Right lobe of liver (tissue), 6 donors: ENCODE measurements at regions not wholly inside any gene's neighbourhood (a gene's known extent, or its start where the extent isn't known, plus 50 kb on each side); places are given as distances from the start of the nearest gene placed in this dataset.
"Not testable (repeated sequence)": the region's sequence is repeated elsewhere in the genome, so short reads cannot be mapped to it uniquely, and the experiment has no call there.

Experiments
- ATAC-seq, 4 donors: fragments of 200-7000 bp; cut with Tn5 transposase; one replicate each; pipeline ENCODE4 v1.9.1; 2020; ENCODE audit warnings: mild to moderate bottlenecking in 4 of 4, moderate library complexity in 4 of 4
- DNase-seq, 3 donors: peaks; one replicate each; pipeline ENCODE4 v3.0.0-alpha.2; 2020
- H3K27ac ChIP-seq, 3 donors: fragments of 200-600 bp; one replicate each; pipeline ENCODE4 v1.8.0; 2022
- H3K27me3 ChIP-seq, 2 donors: fragments of 200-600 bp; one replicate each; pipeline ENCODE4 v1.8.0; 2022
- H3K36me3 ChIP-seq, 4 donors: fragments of 200-600 bp; sonication (generic) in 1 of 4; one replicate each; pipeline versions ENCODE4 v1.5.1 to v1.8.0; 2017 to 2022; ENCODE audit warnings: control low read depth in 1 of 4
- H3K4me1 ChIP-seq, 4 donors: fragments of 200-600 bp; sonication (generic) in 1 of 4; one replicate each; pipeline versions ENCODE4 v1.5.1 to v1.8.0; 2017 to 2022; ENCODE audit warnings: control low read depth in 1 of 4
- H3K4me3 ChIP-seq, 3 donors: fragments of 200-600 bp; one replicate each; pipeline ENCODE4 v1.8.0; 2022
- H3K9me3 ChIP-seq, 4 donors: fragments of 200-600 bp; sonication (generic) in 1 of 4; one replicate each; pipeline versions ENCODE4 v1.5.1 to v1.8.0; 2017 to 2022; ENCODE audit warnings: control low read depth in 1 of 4
- POLR2A ChIP-seq: fragments of 450-650 bp; IDR thresholded peaks from one replicate; pipeline ENCODE4 v1.6.1; 2017; ENCODE audit warnings: antibody characterized with exemption, mild to moderate bottlenecking
- WGBS: methylation state at CpG from one replicate; pipeline ENCODE4 v1.1.6; 2018; ENCODE audit warnings: low coverage, low lambda C conversion rate; ENCODE audit not compliant: insufficient coverage; ENCODE audit errors: missing lambda C conversion rate; 5-methylcytosine and 5-hydroxymethylcytosine counted together
- intact Hi-C, 2 donors: fragments of 100-400 bp; cut with DNase I; formaldehyde crosslinking; loops; one replicate each; pipeline versions ENCODE4 v1.11.2 to v1.14.1; 2022
- TF ChIP-seq, protein P1 (sequence below), 4 donors: fragments of 200-600 bp in 3 of 4; fragments of 450-650 bp in 1 of 4; IDR thresholded peaks; one replicate each; pipeline versions ENCODE4 v1.5.1 to v1.8.0; 2016 to 2022; ENCODE audit warnings: antibody characterized with exemption in 4 of 4, mild to moderate bottlenecking in 2 of 4
- donor health status: DM: no; HTN: yes; CAD: no.
- donor health status: DM: no; HTN: no; CAD: no.
- donor health status: DM: no; HTN: no; CAD: no.
- donor health status: DM: no; HTN: yes; CAD: no.
- donor health status: DM: no; HTN: yes; CAD: no.

DNA sequence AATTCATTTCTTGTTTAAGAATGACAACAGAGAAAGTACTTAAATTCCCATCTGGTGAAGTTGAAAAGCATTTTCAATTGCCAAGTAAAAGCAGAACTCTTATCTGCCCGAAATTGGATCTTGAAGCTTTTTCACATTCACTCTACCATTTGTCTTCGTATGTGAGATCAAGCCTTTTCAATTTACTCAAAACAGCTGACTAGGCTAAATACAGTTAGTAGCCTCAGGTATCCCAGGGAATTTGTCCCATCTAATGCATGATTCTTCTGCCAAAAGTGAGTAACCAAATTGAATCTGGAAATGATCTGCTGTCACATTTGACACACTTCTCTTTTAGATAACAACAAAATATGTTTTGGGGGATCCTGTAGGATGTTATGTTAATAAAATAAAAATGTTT lies 596.8 kb upstream of the HS3ST5 start:
- H3K9me3 ChIP-seq, result no peaks in the 10 kb centered on the region
- H3K27ac ChIP-seq, result no peak overlapping the region
- no peaks in the 10 kb centered on the region for H3K4me1 ChIP-seq
- TF ChIP-seq POLR2A, result no peak
- TF ChIP-seq, protein P1, sequence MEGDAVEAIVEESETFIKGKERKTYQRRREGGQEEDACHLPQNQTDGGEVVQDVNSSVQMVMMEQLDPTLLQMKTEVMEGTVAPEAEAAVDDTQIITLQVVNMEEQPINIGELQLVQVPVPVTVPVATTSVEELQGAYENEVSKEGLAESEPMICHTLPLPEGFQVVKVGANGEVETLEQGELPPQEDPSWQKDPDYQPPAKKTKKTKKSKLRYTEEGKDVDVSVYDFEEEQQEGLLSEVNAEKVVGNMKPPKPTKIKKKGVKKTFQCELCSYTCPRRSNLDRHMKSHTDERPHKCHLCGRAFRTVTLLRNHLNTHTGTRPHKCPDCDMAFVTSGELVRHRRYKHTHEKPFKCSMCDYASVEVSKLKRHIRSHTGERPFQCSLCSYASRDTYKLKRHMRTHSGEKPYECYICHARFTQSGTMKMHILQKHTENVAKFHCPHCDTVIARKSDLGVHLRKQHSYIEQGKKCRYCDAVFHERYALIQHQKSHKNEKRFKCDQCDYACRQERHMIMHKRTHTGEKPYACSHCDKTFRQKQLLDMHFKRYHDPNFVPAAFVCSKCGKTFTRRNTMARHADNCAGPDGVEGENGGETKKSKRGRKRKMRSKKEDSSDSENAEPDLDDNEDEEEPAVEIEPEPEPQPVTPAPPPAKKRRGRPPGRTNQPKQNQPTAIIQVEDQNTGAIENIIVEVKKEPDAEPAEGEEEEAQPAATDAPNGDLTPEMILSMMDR (IDR thresholded peaks at IDR 0.05), result no peak
- no peaks in the 10 kb centered on the region for H3K27me3 ChIP-seq
- DNase-seq (no peak), ATAC-seq (no peak)
- intact Hi-C loops, result no loop called here
- 30% methylated on average over 2 of the region's 2 CpGs for WGBS
- no peak overlapping the region for H3K4me3 ChIP-seq
- H3K36me3 ChIP-seq, result no peaks in the 10 kb centered on the region

DNA sequence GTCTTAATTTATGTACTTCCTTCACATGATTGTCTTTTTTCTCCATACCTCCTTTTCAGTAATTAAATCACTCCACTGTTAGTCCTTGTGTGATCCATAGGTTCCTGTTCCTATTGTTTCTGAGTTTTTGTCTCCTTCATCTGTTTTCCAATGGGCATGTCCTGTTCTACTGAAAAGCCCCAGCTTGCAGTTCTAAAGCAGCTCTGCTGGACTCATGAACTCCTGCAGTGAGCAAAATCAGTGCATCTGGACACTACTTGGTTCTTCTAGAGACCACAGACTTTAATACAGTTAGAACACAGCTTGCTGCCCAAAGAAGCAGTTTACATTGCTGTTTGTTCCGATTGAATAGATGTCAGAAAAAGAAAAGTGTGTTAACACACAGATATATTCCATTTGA lies 593.3 kb upstream of the HS3ST5 start:
- DNase-seq, result no peak
- intact Hi-C loops, result no loop called here
- Histone ChIP-seq H3K36me3 (no peaks in the 10 kb centered on the region), H3K4me3 (no peak overlapping the region), H3K4me1 (no peaks in the 10 kb centered on the region), H3K9me3 (no peaks in the 10 kb centered on the region), H3K27ac (no peak overlapping the region), H3K27me3 (no peaks in the 10 kb centered on the region)
- WGBS, result 73% methylated on average over 1 of the region's 1 CpG
- no peak for TF ChIP-seq POLR2A
- TF ChIP-seq, protein P1 (IDR thresholded peaks at IDR 0.05), result no peak
- ATAC-seq, result no peak

DNA sequence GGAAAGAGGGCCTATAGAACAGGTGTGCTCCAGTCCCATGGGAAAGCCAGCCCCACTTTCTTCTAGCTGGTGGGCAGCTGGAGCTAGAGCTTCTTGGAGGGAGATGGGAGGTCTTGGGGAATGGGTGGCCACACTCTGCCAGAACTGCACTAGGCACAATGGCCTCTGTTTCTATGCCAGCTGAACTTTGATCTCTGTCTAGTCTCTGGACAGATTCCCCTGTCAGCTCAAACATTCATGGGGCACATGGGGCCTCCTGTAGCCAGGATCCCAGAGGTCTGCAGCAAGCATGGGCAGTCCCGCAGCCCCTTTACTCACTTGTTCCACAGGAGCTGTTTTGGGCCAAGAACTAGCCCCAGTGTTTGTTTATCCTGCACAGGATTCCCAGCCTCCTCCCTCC lies 591.3 kb upstream of the HS3ST5 start:
- no peaks in the 10 kb centered on the region for H3K9me3 ChIP-seq
- no peaks in the 10 kb centered on the region for H3K4me1 ChIP-seq
- no peak overlapping the region for H3K4me3 ChIP-seq
- H3K27me3 ChIP-seq, result no peaks in the 10 kb centered on the region
- no peak overlapping the region for H3K27ac ChIP-seq
- 67% methylated on average over 1 of the region's 1 CpG for WGBS
- TF ChIP-seq, protein P1 (IDR thresholded peaks at IDR 0.05), result no peak
- TF ChIP-seq POLR2A, result no peak
- intact Hi-C loops, result no loop called here
- DNase-seq (no peak), ATAC-seq (peak in 3 of 4 donors; percentile 17 to 51 (median 27))
- no peaks in the 10 kb centered on the region for H3K36me3 ChIP-seq

DNA sequence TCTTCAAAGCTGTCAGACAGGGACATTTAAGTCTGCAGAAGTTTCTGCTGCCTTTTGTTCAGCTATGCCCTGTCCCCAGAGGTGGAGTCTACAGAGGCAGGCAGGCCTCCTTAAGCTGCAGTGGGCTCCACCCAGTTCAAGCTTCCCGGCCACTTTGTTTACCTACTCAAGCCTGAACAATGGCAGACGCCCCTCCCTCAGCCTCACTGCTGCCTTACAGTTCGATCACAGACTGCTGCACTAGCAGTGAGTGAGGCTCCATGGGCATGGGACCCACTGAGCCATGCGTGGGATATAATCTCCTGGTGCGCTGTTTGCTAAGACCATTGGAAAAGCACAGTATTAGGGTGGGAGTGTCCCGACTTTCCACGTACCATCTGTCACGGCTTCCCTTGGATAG lies 585.9 kb upstream of the HS3ST5 start:
- intact Hi-C loops, H3K27ac ChIP-seq, H3K36me3 ChIP-seq, H3K4me3 ChIP-seq, H3K9me3 ChIP-seq, ATAC-seq, H3K27me3 ChIP-seq, H3K4me1 ChIP-seq: not testable (repeated sequence)
- DNase-seq, result peak in 1 of 3 donors; percentile 33
- WGBS, result no CpG with 5 or more reads among the region's 8 CpGs

DNA sequence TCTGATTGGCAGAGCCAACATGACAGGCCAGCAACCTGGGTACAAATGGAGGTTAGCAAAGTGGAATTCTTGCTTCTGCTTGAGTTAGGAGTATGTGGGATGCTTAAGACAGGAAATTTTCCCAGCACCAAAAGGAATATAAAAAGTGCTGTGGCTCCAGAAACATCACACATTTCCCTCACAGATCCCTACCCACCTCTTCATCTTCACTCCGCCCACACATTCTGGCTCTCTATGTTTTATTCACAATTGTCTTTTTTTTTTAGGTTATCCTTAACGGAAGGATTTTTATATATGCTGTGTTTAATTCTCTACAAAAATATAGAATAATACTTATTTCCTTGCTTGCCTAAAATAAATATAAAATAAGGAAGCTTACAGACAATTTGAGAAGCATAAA lies 563.3 kb upstream of the HS3ST5 start:
- no peaks in the 10 kb centered on the region for H3K4me1 ChIP-seq
- no peaks in the 10 kb centered on the region for H3K27me3 ChIP-seq
- no peak overlapping the region for H3K4me3 ChIP-seq
- H3K9me3 ChIP-seq, result no peaks in the 10 kb centered on the region
- no peak for ATAC-seq
- no peaks in the 10 kb centered on the region for H3K36me3 ChIP-seq
- TF ChIP-seq POLR2A, result no peak
- TF ChIP-seq, protein P1 (IDR thresholded peaks at IDR 0.05), result no peak
- no peak for DNase-seq
- intact Hi-C loops, result no loop called here
- H3K27ac ChIP-seq, result no peak overlapping the region
- 53% methylated on average over 2 of the region's 2 CpGs for WGBS
